ENCODE measurements at regions not wholly inside any gene's neighbourhood (a gene's known extent, or its start where the extent isn't known, plus 50 kb on each side); places are given as distances from the start of the nearest gene placed in this dataset.

DNA sequence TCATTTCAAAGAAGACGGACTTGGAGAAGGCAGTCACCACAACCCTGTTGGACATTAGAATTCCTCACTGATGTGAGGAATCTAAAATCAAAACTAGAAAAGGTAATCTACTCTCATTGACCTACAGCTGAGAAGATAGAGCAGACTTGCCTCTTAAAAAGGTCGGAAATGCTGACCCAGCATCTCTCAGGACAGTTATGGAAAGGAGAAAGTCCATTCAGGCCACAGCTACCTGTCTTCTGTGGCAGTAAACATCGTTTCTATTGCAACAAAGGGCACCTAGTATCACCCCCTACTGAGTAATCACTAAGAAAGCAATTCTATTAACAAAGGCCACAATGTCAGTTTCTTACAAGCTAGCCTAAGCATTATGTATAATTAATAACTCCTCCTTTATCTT lies 601.7 kb downstream of the PRELID2 start:
- Histone ChIP-seq H3K27ac (no peak overlapping the region), H3K4me3 (no peak overlapping the region)

- no peak overlapping the region for H3K27ac ChIP-seq
- no peak overlapping the region for H3K4me3 ChIP-seq
These were observed 604.4 kb downstream of the PRELID2 start for GRCh38 chr5:145230781-145231180.

GRCh38 chr5:145228564-145228963 lies 606.6 kb downstream of the PRELID2 start:
- H3K4me3 ChIP-seq = no peak overlapping the region
- no peak overlapping the region for H3K27ac ChIP-seq

- H3K27ac ChIP-seq = no peak overlapping the region
- no peak overlapping the region for H3K4me3 ChIP-seq
These were observed 607.3 kb downstream of the PRELID2 start for GRCh38 chr5:145227881-145228280.

DNA sequence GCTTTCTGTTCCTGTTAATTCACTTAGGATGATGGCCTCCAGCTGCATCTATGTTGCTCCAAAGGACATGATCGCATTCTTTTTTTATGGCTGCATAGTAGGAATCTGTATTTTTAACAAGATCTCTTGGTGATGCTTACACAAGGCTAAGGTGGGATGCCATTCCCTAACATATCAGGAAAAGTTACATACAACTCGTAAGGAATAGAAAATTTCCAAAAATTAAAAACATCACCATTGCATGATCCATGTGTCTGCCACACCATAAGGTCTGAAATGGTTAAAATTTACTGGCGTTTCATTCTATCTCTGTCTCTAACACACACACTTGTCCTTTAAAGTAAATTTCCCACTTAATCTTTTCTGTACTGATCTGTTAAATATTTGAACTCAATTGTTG lies 608.4 kb downstream of the PRELID2 start:
- Histone ChIP-seq H3K4me3 (no peak overlapping the region), H3K27ac (no peak overlapping the region)

DNA sequence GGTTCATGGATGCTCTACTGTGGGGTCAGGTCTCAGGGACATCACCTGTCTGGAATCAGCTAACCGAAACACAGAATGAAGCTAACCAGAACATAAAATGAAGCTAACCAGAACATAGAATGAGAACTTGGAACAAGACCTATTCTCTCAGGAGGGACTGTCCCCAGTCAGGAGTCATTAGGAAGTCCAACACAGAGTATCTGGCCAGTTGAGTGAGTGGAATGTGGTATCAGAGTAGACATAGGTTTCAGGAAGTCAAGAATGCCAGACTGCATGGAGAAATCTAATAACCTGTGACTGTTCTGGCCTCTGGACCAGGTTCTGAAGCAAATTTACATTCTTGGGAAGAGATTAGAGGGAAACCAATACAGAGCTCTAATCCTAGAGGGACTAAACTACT lies 609.6 kb downstream of the PRELID2 start:
- no peak overlapping the region for H3K4me3 ChIP-seq
- H3K27ac ChIP-seq = no peak overlapping the region

DNA sequence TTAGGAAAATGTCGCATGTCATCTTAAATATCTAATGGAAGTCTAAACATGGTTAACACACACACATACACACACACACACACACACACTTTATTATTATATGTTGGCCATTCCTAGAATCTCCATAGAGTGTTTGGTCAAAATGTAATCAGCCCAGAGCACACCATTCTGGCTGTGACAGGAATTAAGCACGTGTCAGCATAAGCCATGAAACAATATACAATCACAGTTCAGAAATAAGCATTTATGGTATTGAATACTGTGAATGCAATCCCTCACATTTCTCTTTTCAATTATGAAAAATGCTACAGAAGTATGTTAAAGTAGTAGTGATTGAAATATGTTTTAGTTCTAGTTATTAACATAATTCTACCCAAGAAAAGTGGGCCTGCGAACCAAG lies 611.6 kb downstream of the PRELID2 start:
- H3K27ac ChIP-seq = no peak overlapping the region
- no peak overlapping the region for H3K4me3 ChIP-seq

DNA sequence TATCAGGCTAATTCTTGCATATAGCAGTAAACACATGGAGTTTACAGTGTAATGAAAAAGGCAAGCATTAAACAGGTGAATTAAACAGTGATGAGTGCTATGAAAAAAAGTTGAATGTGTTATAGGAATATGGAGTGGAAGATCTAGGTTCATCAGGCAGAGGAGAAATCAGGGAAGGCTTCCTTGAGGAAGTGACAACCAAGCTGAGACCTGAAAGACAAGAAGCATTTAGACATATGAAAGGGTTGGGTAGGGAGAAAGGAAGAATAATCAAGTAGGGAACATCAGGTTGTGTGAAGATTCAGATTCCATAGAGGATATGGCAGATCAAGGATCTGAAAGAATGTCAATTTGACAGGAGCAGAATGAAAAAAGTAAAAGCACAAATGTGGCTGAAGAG lies 612.5 kb downstream of the PRELID2 start:
- no peak overlapping the region for H3K4me3 ChIP-seq
- no peak overlapping the region for H3K27ac ChIP-seq

GRCh38 chr5:145221416-145221815 lies 613.7 kb downstream of the PRELID2 start:
- no peak overlapping the region for H3K4me3 ChIP-seq
- H3K27ac ChIP-seq = no peak overlapping the region

GRCh38 chr5:145220481-145220880 lies 614.7 kb downstream of the PRELID2 start:
- H3K4me3 ChIP-seq = no peak overlapping the region
- H3K27ac ChIP-seq = no peak overlapping the region

DNA sequence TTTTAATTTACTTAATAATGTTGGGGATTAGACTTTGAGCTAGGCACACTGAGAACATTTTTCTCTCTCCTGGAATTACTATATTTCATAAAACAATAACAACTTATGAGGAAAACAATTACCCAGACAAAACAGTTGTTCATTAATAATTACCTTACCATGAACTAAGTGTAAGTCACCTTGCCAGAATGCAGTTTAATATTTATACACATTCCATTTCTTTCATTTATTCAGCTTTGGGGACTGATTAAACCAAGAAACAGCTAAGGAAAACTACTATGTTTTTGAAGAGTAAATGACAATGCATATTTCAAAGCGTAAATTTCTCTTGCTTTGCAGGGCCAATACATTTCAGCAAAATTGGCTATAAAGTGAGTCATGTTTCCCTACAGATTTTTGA lies 616.2 kb downstream of the PRELID2 start:
- H3K27ac ChIP-seq = no peak overlapping the region
- no peak overlapping the region for H3K4me3 ChIP-seq

- Histone ChIP-seq H3K27ac (no peak overlapping the region), H3K4me3 (no peak overlapping the region)
These were observed 617.1 kb downstream of the PRELID2 start for GRCh38 chr5:145218019-145218418.

GRCh38 chr5:145210020-145210419 lies 625.1 kb downstream of the PRELID2 start:
- H3K27ac ChIP-seq = no peak overlapping the region
- no peak overlapping the region for H3K4me3 ChIP-seq

DNA sequence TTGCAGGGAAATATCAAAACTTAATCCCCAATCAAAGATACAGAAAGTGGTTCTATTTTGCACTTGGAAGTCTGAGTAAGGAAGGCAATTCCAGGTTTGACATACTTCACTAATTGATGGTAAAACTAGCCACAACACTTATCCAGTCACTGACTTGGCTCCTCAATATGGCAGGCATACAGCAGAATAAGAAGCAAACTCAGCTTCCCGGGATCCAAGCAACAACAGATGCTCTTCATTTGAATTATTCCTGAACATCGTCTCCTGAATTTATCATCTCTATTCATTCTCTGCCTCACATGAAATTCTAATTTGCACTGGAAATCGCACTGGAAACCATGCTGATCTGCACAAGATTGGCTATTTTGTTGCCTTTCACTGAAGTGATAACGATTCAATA lies 629.6 kb downstream of the PRELID2 start:
- no peak overlapping the region for H3K4me3 ChIP-seq
- no peak overlapping the region for H3K27ac ChIP-seq

- Histone ChIP-seq H3K27ac (no peak overlapping the region), H3K4me3 (no peak overlapping the region)
These were observed 630.4 kb downstream of the PRELID2 start for GRCh38 chr5:145204743-145205142.

- Histone ChIP-seq H3K4me3 (no peak overlapping the region), H3K27ac (no peak overlapping the region)
These were observed 631.9 kb downstream of the PRELID2 start for GRCh38 chr5:145203193-145203592.

- H3K27ac ChIP-seq = no peak overlapping the region
- H3K4me3 ChIP-seq = no peak overlapping the region
These were observed 636.4 kb downstream of the PRELID2 start for GRCh38 chr5:145198525-145199260.

DNA sequence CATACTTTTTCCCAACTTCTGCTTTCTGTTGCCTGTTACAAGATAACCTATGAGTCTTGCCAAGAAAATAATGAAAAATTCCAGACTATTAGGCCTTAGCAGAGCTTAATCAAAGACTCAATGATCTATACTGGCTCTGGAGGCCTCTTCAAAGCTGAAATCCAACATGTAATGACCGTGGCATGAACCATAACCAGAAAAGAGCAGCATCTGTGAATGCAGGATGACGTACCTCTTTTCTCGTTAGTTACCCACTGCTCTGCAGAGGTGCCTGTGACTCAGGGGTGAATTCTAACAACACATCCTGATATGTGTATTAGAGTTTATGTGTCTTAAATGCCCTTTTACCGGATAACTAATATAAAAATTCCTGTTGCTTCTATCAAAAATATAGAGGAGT lies 645.4 kb downstream of the PRELID2 start:
- Histone ChIP-seq H3K27ac (no peak overlapping the region), H3K4me3 (no peak overlapping the region)

GRCh38 chr5:145180371-145180770 lies 654.8 kb downstream of the PRELID2 start:
- Histone ChIP-seq H3K4me3 (no peak overlapping the region), H3K27ac (no peak overlapping the region)

DNA sequence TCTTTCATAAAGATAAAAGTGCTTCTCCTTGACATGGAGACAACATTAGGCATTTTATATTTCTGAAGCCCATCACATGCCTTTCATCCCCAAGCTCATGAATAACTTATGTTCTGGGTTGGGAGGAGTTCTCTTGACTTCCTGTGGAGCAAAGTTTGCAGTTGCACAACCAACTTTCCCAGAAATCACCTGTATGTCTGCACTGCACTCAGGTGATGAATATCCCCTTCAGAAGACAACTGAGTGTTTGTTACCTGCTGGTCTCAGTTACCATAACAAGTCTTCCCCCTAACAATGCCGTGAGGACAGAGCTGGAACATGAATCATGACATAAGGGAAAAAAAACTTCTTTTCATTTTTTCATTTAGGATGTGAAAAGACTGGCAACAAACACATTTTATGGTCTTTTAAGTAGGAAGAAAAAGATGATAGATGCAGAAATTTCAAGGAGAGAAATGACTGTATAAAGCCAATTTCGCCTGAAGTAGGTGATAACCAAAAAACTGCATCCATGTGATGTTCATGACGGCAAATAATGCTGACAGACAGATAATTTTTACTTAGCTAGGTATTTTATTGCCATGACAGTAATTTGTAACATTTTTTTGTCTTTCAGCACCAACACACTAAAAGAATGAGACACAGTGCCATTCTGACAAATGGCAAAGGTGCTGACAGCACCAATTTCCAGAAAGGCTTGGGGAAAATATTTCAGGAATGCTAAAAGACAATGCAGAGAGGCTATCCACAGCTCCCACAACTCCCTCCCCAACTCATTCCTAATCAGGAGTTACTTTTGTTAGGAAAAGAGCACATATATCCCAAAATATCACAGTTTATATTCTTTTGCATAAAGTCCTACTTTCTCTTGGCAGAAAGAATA lies 656.3 kb downstream of the PRELID2 start:
- Histone ChIP-seq H3K27ac (no peak overlapping the region), H3K4me3 (no peak overlapping the region)

DNA sequence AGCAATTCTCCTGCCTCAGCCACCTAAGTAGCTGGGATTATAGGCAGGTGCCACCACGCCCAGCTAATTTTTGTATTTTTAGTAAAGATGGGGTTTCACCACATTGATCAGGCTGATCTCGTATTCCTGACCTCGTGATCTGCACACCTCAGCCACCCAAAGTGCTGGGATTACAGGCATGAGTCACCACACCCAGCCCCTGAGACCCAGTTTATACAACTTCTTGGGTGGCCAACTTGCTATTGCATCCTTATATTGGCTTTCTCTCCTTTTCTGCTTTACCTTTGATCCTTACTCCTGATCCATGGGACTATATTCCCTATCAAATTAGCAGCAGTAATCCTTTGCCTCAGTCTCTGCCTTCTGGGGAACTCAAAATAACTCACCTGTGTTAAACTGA lies 659.1 kb downstream of the PRELID2 start:
- Histone ChIP-seq H3K27ac (no peak overlapping the region), H3K4me3 (no peak overlapping the region)

Data from skin epidermis (tissue), 12 donors.